Dermis blood vessel endothelial cell (primary cell): ENCODE measurements at regions not wholly inside any gene's neighbourhood (a gene's known extent, or its start where the extent isn't known, plus 50 kb on each side); places are given as distances from the start of the nearest gene placed in this dataset.
"Not testable (repeated sequence)": the region's sequence is repeated elsewhere in the genome, so short reads cannot be mapped to it uniquely, and the experiment has no call there.

Source experiments
- DNase-seq: peaks from one replicate; pipeline ENCODE4 v3.0.0; 2010

DNA sequence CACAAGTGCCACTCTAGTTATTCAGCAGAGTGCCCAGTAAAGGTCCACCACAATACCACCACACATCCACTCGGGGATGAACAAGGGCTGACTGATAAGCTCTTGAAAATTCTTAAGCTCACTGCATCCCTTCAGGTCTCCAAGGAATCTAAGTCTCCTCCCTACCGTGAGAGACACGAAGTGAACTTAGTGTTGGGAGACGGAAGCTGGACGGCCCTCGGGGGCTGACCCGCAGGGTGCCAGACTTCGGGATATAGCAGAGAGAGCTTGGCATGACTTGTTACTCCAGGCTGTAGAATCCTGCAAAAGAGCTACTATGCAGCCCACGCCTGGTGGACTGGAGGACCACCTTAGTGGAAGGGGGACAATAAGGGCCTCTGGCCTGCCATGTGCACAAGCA lies 75.1 kb downstream of the LYZL1 start:
- DNase-seq = not testable (repeated sequence)

DNA sequence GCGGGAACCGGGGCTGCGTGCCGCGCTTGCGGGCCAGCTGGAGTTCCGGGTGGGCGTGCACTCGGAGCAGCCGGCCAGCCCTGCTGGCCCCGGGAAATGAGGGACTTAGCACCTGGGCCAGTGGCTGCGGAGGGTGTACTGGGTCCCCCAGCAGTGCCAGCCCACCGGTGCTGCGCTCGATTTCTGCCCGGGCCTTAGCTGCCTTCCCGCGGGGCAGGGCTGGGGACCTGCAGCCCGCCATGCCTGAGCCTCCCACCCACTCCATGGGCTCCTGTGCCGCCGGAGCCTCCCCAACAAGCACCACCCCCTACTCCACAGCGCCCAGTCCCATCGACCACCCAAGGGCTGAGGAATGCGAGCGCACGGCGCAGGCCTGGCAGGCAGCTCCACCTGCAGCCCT lies 77.3 kb downstream of the LYZL1 start:
- DNase-seq = not testable (repeated sequence)

DNA sequence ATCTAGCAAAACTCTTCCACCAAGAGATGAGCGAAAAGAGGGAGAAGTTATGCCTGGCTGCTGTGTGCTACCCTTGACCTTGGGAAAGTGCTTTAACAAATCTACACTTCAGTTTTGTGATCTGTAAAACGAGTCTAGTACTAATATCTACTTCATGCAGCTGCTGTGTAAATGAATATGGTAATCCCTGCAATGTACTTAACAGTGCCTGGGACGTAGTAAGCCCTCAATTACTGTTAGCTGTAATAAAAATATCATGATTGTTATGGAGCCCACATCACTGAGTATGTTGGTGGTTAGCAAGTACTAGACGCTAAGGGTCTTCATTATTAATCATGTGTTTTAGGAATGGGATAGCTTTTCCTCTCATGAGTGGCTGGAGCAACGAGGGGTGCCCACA lies 80.5 kb downstream of the LYZL1 start:
- DNase-seq = no peak

DNA sequence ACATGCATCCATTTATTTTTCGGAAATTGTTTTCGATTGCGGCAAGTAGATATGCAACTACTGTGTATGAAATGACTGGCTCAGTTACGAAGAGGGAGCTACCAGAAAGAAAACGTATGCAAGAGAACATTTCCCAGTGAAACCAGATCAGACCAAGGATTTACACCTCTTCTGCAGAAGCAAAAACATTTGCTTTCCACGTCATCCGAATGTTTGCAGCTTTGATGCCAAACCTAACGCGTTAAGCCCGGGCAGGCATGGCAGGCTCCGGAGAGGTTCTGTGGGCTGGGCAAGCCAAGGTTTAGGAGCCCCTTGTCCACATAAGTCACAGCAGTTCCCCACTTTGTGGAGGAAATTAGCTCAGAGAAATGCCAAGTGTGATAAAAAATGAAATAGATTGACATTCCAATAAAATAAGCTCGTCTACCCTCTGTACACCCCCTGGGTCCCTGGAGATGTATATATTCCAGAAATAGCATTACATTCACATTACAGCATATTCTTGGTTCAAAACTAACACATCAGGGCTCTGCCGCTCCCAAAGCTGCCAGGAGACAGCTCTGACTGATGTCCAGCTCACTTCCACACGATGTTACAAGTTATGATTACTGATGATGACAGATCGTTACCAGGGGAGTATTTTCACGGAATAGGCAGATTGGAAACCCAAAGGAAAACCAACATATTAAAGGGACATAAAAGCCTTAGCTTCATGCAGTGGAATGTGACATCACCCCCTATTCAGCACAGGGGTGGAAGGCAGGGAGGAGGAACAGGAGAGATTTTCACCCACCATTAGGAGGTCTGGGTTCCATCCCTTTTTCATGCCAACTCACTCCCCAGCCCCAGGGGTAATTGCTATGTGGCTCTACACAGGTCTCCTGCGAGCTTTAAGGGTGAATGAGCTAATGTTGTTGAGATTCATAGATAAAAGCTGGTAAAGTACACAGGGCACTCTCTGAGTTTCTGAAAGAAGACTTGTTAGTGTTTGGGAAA lies 81.5 kb downstream of the LYZL1 start:
- no peak for DNase-seq

DNA sequence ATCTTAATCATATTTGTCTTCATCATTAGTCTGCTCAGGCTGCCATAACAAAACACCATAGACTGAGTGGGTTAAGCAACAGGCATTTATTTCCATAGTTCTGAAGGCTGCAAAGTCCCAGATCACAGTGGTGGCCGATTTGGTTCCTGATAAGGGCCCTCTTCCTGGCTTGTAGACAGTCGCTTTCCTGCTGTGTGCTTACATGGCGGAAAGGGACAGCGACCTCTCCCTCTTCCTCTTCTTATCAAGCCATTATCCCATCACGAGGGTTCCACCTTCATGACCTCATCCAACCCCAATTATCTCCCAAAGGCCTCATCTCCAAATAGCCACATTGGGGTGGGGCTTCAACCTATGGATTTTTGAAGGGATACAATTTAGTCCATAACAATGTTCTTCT lies 84.0 kb downstream of the LYZL1 start:
- no peak for DNase-seq

DNA sequence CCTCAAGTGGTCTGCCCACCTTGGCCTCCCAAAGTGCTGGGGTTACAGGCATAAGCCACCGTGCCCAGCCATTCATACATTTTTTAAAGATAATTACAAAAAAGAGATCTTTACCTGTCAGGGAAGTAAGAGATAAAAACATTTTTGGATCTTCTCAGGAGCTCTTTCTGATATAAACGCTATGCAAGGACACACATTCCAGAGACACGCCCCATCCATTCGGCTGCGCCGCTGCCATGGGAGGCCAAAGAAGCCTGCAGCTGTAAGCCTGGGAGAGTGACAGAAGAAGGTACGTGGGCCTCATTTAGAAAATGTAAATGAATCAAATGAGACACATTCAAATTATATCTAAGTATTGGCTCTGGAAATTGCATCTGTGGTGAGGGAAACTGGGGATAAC lies 85.3 kb downstream of the LYZL1 start:
- no peak for DNase-seq

DNA sequence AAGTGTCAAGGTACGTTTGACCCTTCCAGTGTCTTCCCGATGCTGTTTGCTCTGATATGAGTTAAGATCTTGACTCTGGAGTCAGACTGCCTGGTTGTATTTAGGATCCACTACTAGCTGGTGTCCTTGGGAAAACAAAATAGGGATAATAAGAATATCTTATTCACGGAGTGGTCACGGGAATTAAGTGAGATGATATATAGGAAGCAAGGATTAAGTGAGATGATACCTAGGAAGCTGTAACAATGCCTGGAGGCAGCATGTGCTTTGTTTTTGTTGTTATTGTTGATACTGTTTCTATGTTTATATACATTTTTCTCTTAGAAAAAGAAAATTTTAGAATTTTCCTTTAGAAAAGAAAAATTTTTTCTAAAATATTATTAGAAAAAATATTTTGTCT lies 87.0 kb downstream of the LYZL1 start:
- DNase-seq = no peak

DNA sequence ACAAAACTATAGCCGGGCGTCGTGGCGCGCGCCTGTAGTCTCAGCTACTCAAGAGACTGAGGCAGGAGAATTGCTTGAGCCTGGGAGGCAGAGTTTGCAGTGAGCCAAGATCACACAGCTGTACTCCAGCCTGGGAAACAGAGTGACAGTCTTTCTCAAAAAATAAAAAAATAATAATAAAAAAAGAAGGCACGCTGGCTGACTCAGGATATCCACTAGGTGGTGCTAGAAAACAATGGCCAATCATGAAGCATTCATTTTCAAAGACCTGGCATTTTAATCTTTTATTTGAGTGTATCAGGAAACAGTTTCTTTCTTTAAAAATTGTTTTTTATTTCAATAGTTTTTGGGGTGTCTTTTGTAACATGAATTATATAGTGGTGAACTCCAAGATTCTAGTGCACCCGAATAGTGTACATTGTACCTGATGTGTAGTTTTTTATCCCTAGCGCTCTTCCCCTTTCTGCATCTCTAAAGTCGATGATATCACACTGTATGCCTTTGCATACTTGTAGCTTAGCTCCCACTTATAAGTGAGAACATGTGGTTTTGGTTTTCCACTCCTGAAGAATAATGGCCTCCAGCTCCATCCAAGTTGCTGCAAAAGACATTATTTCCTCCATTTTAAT lies 88.6 kb downstream of the LYZL1 start:
- peak; percentile 57 for DNase-seq

DNA sequence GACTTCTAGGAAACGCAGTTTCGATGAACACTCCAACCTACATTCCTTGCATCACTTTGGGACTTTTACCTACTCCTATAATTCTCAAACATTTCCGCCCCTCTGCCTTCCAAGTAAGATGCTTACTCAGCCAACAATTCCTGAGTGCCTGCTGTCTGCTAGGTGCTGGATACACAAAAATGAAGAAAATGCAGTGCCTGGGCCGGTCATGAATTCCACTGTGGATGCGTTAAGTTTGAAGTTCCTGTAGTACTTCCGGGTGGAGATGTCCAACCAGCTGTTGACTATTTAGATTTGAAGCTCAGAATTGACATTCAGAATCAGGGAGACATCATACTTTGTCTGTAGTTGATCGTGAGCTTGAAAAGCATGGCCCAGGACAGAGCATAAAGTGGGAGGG lies 89.2 kb downstream of the LYZL1 start:
- DNase-seq = no peak

DNA sequence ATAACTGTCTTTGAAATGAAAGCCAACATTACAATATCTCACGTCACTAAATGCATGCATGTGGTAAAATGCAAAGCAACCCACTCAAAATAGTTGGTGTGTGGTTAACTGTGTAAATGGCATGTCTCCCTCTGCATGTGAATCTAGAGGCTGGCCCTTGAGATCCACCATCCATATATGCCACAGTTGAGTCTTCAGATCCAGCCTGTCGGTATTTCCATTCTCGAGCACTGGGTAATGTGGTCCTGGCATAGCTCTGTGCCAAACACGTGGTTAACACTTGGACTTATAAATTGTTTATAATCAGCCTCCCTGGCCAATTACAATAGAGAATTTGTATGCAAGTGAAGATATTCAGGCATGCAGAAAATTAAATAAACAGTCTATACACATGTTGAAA lies 90.3 kb downstream of the LYZL1 start:
- DNase-seq = no peak

DNA sequence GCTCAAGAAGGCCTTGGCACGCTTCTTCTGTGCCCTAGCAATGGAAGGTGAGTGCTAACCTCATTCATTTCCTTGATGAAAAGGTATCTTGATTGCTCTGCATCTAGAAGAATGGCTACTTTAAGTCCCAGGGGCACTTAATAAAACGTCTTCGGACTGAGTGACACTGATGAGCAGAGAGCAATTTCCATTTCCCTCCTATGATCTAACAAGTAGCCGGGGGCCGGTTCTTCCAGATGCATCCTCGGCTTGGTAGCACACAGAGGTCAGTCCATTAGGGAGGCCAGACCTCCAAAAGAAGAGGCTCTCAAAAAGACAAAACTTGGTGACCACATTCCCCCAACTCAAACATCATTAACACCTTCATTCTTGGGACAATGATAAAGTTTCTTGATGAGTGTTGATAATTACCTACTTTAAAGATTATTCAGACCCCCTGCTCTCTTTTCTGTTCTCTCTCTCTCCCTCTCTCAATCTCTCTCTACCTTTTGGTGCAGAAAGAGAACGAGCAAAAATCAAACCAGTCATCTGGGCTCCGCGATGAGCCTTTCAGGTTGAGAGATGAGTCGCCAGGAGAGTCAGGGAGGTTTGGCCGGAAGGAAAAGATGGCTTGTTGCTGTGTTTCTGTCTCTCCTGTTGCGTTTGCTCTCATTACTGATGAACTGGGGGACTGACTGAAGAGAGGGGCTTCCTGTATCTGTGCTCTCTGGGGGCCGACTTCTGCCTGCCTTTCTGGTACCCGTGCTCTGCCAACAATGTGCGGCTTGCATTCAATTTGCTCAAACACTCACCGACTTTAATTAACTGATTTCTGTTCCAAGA lies 91.1 kb downstream of the LYZL1 start:
- DNase-seq = not testable (repeated sequence)

DNA sequence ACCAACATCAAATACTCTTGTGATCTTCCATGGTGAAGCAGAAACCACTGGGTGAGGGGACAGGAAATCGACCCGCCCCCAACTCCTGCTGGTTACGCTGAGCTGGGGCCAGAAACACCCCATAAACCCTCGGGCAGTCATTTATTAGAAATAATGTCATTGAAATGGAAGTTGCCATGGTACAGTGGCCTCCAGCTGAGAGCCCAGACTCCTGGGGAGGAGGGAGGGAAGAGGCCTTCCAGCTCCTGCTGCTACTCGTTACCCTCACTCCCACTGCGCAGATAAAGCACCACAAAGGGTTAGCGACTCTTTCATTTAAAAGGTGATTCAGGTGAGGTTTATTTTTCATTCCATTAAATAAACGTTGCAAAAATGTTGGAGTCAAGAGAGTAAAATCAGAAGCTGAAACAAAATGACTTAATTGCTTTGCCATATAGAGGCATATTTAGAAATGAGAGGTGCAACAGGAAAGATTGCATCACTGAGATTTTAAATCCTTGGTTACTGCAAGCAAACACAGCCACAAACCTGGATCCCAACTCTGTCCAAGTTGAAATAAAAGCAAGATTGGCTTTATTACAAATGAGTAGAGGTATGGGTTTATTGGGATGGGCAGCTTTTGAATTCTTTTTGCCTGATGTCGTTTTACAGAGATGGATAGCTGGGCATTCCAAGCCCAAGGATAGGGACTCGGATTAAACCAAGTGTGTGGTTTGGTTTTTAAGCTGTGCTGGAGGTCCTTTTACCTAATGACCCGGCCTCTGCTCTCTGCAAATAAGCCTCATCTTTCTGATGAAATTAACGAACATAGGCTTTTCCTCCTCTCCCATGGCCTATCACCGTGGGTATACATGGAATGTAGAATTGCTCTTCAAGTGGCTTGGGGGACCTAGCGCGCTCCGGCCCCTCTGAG lies 92.0 kb downstream of the LYZL1 start:
- DNase-seq = not testable (repeated sequence)

DNA sequence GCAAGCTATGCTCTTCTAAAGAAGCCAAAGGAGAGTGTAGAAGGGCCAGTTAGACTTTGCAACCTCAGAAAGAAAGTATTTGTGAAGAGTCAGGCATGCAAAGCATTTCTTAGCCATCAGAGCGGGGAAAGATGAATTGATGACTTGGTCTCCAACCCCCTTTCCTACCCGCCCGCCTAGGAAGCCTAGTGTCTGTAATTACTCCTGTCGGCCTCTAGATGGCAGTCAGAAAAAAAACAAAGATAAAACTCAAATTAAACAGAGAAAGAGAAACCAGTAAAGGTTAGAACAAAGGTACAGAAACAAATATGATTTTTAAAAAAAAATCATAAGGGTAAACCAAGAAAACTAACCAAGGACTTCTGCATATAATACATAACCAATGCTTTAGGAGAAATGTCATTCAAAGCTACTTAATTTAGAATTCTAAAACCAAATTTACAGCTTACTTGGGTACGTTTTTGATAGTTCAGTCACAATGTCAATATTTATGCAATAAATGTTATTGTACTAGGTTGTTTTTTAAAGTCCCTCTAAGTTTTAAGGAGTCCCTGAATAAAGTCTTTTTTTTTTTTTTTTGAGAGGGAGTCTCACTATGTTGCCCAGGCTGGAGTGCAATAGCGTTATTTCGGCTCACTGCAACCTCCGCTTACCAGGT lies 97.6 kb downstream of the LYZL1 start:
- DNase-seq = peak; percentile 54

DNA sequence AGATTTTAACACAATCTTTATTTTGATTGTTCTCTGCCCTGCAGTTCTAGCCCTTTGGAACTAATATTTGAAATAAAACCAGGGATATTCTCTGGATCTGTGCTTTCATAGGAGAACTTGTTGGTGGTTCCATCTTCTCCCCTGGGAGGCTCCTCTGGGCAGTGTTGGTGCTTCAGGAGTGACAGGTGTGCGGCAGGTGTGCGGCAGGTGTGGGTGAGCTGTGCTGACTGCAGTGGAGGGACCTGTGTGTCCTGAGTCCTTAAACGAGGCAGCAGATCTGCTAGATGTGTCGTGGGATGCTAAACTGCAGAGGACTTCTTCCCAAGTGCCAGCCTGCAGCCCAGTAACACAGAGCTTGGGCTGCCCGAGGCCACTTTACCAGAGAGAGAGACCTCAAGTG lies 98.4 kb downstream of the LYZL1 start:
- DNase-seq = no peak

DNA sequence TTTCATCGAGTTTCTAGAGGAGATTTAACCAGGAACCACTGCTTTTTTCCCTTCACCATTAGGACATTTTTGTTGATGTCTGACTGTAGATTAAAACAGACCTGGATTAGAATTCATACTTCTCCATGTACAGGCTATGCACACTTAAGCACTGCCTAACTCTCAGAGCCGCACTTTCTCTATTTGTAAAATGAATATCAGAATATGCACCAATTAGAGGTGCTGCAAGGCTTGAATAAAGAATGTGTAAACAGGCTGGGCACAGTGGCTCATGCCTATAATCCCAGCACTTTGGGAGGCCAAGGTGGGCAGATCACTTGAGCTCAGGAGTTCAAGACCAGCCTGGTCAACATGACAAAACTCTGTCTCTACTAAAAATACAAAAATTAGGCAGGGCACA lies 99.2 kb downstream of the LYZL1 start:
- DNase-seq = not testable (repeated sequence)

DNA sequence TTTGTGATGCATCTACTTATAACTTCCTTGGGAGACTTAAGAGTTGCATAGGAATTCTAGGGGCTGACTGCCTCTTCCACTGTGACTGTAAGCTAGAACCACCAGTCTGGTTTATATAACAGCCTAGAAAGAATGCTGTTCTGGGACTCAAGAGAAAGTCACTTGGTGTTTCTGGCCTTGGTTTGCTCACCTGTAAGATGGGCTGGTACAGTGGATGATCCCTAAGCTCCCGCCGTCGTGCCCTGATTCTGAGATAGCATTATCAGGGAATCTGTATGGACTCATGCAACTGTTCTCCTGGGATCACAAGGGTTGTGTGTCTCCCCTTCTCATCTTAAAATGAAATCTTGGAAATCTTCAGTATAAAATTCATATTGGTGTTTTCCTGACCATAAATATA lies 100.6 kb downstream of the LYZL1 start:
- no peak for DNase-seq

DNA sequence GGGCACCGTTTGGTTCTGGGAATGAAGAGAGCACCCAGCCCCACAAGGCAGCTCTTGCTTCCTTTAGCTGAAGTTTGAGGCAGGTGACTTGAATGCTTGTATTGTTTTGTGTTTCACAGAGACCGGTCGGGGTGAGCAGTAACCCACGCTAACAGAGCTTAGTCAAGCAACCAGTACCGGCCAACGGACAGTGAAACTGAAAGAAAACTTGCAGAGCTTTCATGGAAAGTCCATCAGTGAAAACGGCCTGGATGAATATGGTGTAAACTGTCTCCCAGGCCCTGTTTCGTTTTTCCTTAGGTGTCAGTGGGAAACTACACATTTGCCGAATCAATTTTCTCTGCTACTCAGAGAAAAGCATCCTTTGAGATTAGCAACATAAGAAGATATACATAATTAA lies 101.1 kb downstream of the LYZL1 start:
- DNase-seq = no peak

DNA sequence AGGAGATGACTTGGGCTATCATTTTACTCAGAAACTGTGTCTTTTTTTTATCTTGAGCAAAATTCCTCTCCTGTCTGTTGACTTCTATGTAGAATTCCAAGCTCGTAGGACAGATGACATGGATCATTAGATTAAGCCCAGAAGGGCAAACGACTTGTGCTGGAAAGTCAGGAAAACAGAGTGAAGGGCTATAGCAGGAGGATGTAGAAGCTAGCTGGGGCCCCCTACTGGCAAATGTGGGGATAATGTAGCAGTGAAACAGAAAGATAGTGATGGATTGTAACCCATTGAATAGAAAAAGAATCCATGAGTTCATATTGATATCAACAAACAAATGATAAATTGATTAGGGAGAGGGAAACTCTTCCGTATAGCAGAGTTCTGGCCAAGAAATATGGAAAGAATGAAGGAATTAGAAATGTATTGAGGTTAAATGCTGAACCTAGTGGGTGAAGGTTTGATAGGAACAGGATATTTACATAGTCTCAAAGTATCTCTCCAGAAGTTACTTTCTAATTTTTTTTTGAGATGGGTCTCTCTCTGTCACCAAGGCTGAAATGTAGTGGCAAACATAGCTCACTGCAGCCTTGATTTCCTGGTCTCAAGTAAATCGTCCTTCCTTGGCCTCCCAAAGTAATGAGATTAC lies 103.6 kb downstream of the LYZL1 start:
- peak; percentile 66 for DNase-seq

DNA sequence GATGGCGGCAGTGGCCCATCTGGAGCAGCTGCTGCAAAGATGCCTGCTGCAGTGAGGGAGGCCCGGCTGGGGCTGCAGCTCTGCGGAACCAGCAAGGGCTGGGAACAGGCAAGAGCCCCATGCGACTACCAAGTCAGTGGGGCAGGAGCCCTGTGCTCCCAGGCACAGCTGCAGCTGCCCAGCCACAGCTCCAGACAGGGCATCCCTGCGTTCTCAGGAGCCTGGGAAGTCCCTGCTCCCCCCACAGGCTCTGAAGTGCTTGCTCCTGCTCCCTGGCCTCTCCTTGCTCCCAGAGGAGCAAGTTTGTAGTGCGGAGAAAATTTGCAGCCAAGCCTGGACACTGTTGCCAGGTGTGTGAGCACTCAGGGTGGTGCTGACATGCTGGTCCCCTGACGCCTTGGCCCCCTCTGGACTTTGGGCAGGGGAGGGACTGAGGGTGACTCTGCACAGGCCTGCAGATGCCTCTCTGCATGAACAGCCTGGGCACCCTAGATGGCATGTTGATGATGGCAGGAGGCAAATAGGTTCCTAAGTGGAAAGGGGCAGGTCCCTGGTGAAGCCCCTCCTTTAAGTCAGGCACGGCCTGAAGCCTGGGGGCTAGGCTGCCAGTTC lies 105.6 kb downstream of the LYZL1 start:
- DNase-seq = no peak

DNA sequence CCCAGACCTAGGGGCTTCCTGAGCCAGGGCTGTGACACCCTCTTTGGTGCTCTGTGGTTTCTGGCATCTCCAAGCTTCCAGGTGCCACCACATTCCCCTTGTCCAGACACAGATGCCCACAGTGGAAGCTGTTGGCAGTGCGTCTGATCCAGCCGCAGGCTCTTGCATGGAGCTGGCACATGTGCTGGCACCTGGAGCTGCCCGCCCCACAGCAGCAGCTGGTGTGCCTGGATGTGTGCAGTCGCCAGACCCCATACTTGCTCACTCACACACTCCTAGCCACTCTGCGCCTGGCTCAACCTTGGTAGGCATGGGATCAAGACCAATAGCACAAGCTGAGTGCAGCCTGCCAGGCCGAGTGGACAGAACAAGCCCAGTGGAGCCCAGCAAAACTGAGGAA lies 106.5 kb downstream of the LYZL1 start:
- DNase-seq = no peak

DNA sequence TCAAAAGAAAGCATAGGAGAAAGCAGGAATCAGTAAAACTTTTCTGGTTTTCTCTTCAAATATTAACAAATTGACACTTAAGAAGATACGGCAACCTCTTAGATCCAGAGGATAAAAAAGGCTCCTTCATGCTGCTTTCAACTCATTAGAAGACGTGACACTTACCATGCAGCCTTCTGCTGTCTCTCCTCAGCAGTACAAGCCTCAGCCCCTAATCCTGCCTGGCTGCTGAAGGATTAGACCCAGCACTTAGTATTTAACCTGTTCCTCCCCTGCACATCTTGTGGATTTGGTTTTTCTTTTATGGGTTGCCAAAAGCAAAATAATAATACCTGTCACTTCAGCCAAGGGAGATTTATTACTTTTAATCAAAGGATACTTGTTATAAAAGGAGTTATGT lies 108.4 kb downstream of the LYZL1 start:
- no peak for DNase-seq
